Body of pancreas (tissue), 4 donors: ENCODE measurements at regions not wholly inside any gene's neighbourhood (a gene's known extent, or its start where the extent isn't known, plus 50 kb on each side); places are given as distances from the start of the nearest gene placed in this dataset.

Source experiments
- CTCF ChIP-seq, 7 experiments: fragments of 450-650 bp in 4 of 7; fragments of 200-600 bp in 3 of 7; sonication (generic) in 3 of 7; IDR thresholded peaks; one replicate each; pipeline ENCODE4 v1.5.1; 2016 to 2019; ENCODE audit warnings: antibody characterized with exemption in 7 of 7
- POLR2A ChIP-seq, 3 donors: fragments of 450-650 bp; IDR thresholded peaks; one replicate each; pipeline ENCODE4 v1.6.1; 2016; ENCODE audit warnings: antibody characterized with exemption in 3 of 3, mild to moderate bottlenecking in 2 of 3

- TF ChIP-seq CTCF (IDR thresholded peaks at IDR 0.05) (no peak), POLR2A (IDR thresholded peaks at IDR 0.05) (no peak)
These were observed 65.4 kb downstream of the ZNF467 start for GRCh38 chr7:149708026-149708425.
